Gastroesophageal sphincter (tissue), 4 donors: ENCODE measurements at regions not wholly inside any gene's neighbourhood (a gene's known extent, or its start where the extent isn't known, plus 50 kb on each side); places are given as distances from the start of the nearest gene placed in this dataset.

ENCODE experiments used
- ATAC-seq: fragments of 150-250 bp; one replicate; pipeline ENCODE4 v1.9.1; 2016; ENCODE audit warnings: mild to moderate bottlenecking, moderate library complexity
- H3K27ac ChIP-seq, 4 donors: fragments of 200-600 bp; sonication (generic) in 3 of 4; 1 replicate in 3 of 4; 2 replicates in 1 of 4; pipeline ENCODE4 v1.5.1; 2016 to 2019
- H3K27me3 ChIP-seq: fragments of 200-600 bp; sonication (generic); one replicate; pipeline ENCODE4 v1.5.1; 2019
- H3K36me3 ChIP-seq, 2 donors: fragments of 200-600 bp; sonication (generic); one replicate each; pipeline ENCODE4 v1.5.1; 2019; ENCODE audit warnings: control low read depth in 1 of 2
- H3K4me1 ChIP-seq, 3 donors: fragments of 200-600 bp; sonication (generic); 1 replicate in 2 of 3; 2 replicates in 1 of 3; pipeline ENCODE4 v1.5.1; 2016 to 2019; ENCODE audit warnings: control low read depth in 2 of 3
- H3K4me3 ChIP-seq, 2 donors: fragments of 200-600 bp; sonication (generic); one replicate each; pipeline ENCODE4 v1.5.1; 2019; ENCODE audit warnings: mild to moderate bottlenecking in 1 of 2, moderate library complexity in 1 of 2
- H3K9me3 ChIP-seq, 3 donors: fragments of 200-600 bp; sonication (generic); one replicate each; pipeline ENCODE4 v1.5.1; 2017 to 2019; ENCODE audit warnings: control low read depth in 2 of 3
- CTCF ChIP-seq, 4 experiments: fragments of 200-600 bp in 2 of 4; fragments of 450-650 bp in 2 of 4; sonication (generic) in 1 of 4; IDR thresholded peaks; one replicate each; pipeline ENCODE4 v1.5.1; 2017 to 2019; ENCODE audit warnings: antibody characterized with exemption in 4 of 4, mild to moderate bottlenecking in 2 of 4, moderate library complexity in 2 of 4
- EP300 ChIP-seq: sonication (generic); formaldehyde crosslinking; IDR thresholded peaks from one replicate; pipeline ENCODE4 v1.6.1; 2017; ENCODE audit warnings: antibody characterized with exemption, mild to moderate bottlenecking
- POLR2A ChIP-seq, 2 donors: fragments of 450-650 bp; IDR thresholded peaks; one replicate each; pipeline ENCODE4 v1.6.1; 2017; ENCODE audit warnings: antibody characterized with exemption in 2 of 2, mild to moderate bottlenecking in 2 of 2, moderate library complexity in 1 of 2
- POLR2AphosphoS5 ChIP-seq: sonication (generic); formaldehyde crosslinking; IDR thresholded peaks from one replicate; pipeline ENCODE4 v1.6.1; 2017; ENCODE audit warnings: antibody characterized with exemption
- whole genome bisulfite sequencing, 2 donors: methylation state at CpG; one replicate each; pipeline ENCODE4 v1.1.5; 2018; ENCODE audit warnings: low coverage in 1 of 2; 5-methylcytosine and 5-hydroxymethylcytosine counted together

GRCh38 chr10:113382691-113383090 is 170.2 kb upstream of the HABP2 start:
- H3K4me1 ChIP-seq = peaks cover 0 to 49% (median 12%) of the 10 kb centered on the region in 3 donors
- 51 to 67% methylated on average over 3 of the region's 3 CpGs for WGBS, 2 donors
- TF ChIP-seq POLR2A (IDR thresholded peaks at IDR 0.05) = no peak
- no peak for TF ChIP-seq EP300
- TF ChIP-seq POLR2AphosphoS5 = peak; percentile 43
- ATAC-seq = no peak
- H3K27ac ChIP-seq = peak overlapping the region in 1 of 4 donors; percentile 33
- no peaks in the 10 kb centered on the region for H3K9me3 ChIP-seq
- H3K4me3 ChIP-seq = no peak overlapping the region
- no peaks in the 10 kb centered on the region for H3K27me3 ChIP-seq
- H3K36me3 ChIP-seq = no peaks in the 10 kb centered on the region

- WGBS, 2 donors = 61 to 81% methylated on average over 3 to 4 of the region's 4 CpGs
- Histone ChIP-seq H3K27me3 (no peaks in the 10 kb centered on the region), H3K36me3 (no peaks in the 10 kb centered on the region), H3K27ac (peak overlapping the region in 2 of 4 donors; percentile 44 to 67), H3K4me3 (no peak overlapping the region), H3K9me3 (no peaks in the 10 kb centered on the region), H3K4me1 (peaks cover 0 to 49% (median 12%) of the 10 kb centered on the region in 3 donors)
- TF ChIP-seq EP300 (no peak), CTCF (IDR thresholded peaks at IDR 0.05) (no peak), POLR2A (IDR thresholded peaks at IDR 0.05) (no peak), POLR2AphosphoS5 (no peak)
- no peak for ATAC-seq
Observed at GRCh38 chr10:113384181-113384580, 168.7 kb upstream of the HABP2 start.

GRCh38 chr10:113385021-113385999 is 167.5 kb upstream of the HABP2 start:
- peak overlapping the region in 3 of 4 donors; percentile 44 to 67 (median 53) for H3K27ac ChIP-seq
- WGBS, 2 donors = 15 to 20% methylated on average over 9 to 10 of the region's 18 CpGs
- H3K4me3 ChIP-seq = no peak overlapping the region

GRCh38 chr10:113386005-113386404 is 166.8 kb upstream of the HABP2 start:
- Histone ChIP-seq H3K36me3 (no peaks in the 10 kb centered on the region), H3K27me3 (no peaks in the 10 kb centered on the region), H3K27ac (peak overlapping the region in 3 of 4 donors; percentile 44 to 67 (median 53)), H3K4me1 (peaks cover 0 to 49% (median 12%) of the 10 kb centered on the region in 3 donors), H3K9me3 (no peaks in the 10 kb centered on the region), H3K4me3 (no peak overlapping the region)
- WGBS, 2 donors = 26 to 52% methylated on average over 3 of the region's 3 CpGs
- ATAC-seq = no peak
- TF ChIP-seq EP300 (no peak), POLR2AphosphoS5 (peak; percentile 33)

More at GRCh38 chr10:113385021-113385999, 167.5 kb upstream of the HABP2 start:
- peaks cover 0 to 49% (median 12%) of the 10 kb centered on the region in 3 donors for H3K4me1 ChIP-seq
- H3K27me3 ChIP-seq = no peaks in the 10 kb centered on the region
- no peaks in the 10 kb centered on the region for H3K9me3 ChIP-seq
- ATAC-seq = peak; percentile 94
- H3K36me3 ChIP-seq = no peaks in the 10 kb centered on the region
- TF ChIP-seq POLR2AphosphoS5 (peak; percentile 71), EP300 (no peak), POLR2A (IDR thresholded peaks at IDR 0.05) (no peak), CTCF (IDR thresholded peaks at IDR 0.05) (peak; percentile 39 to 90 (median 80))

- peaks cover 0 to 18% (median 4%) of the 10 kb centered on the region in 3 donors for H3K4me1 ChIP-seq
- 73 to 82% methylated on average over 5 of the region's 5 CpGs for WGBS, 2 donors
- no peak overlapping the region for H3K27ac ChIP-seq
- TF ChIP-seq CTCF (IDR thresholded peaks at IDR 0.05) (no peak), POLR2AphosphoS5 (no peak), POLR2A (IDR thresholded peaks at IDR 0.05) (no peak), EP300 (no peak)
- H3K27me3 ChIP-seq = no peaks in the 10 kb centered on the region
- ATAC-seq = no peak
- H3K36me3 ChIP-seq = no peaks in the 10 kb centered on the region
- H3K9me3 ChIP-seq = no peaks in the 10 kb centered on the region
- H3K4me3 ChIP-seq = no peak overlapping the region
Observed at GRCh38 chr10:113389969-113390368, 162.9 kb upstream of the HABP2 start.
